ENCODE measurements at regions not wholly inside any gene's neighbourhood (a gene's known extent, or its start where the extent isn't known, plus 50 kb on each side); places are given as distances from the start of the nearest gene placed in this dataset.
A peak's percentile ranks its signal among the peaks of the same experiment; 100 is the strongest.

- Histone ChIP-seq H3K36me3 (ENCODE audit: control insufficient read depth, insufficient read depth, low read length) (no peaks in the 10 kb centered on the region), H3K4me1 (ENCODE audit: control insufficient read depth, insufficient read depth, low read length) (peaks cover 31% of the 10 kb centered on the region), H3K9me3 (replicated peaks; ENCODE audit: control insufficient read depth, low read depth, low read length) (peaks cover 4% of the 10 kb centered on the region), H3K4me3 (ENCODE audit: low read length) (no peak overlapping the region), H3K27me3 (ENCODE audit: control insufficient read depth, insufficient read depth, low read length) (peaks cover 21% of the 10 kb centered on the region), H3K27ac (ENCODE audit: low read length) (no peak overlapping the region)
- no CpG with 5 or more reads among the region's 1 CpG for whole genome bisulfite sequencing (ENCODE audit: insufficient coverage)
- DNase-seq, result peak; percentile 63
These were observed 445.9 kb upstream of the PROK2 start for GRCh38 chr3:72230774-72231379.

- peaks cover 31% of the 10 kb centered on the region for H3K4me1 ChIP-seq (ENCODE audit: control insufficient read depth, insufficient read depth, low read length)
- H3K27ac ChIP-seq (ENCODE audit: low read length), result no peak overlapping the region
- WGBS (ENCODE audit: insufficient coverage), result no CpG with 5 or more reads among the region's 4 CpGs
- no peaks in the 10 kb centered on the region for H3K36me3 ChIP-seq (ENCODE audit: control insufficient read depth, insufficient read depth, low read length)
- DNase-seq, result no peak
- peaks cover 21% of the 10 kb centered on the region for H3K27me3 ChIP-seq (ENCODE audit: control insufficient read depth, insufficient read depth, low read length)
- no peak overlapping the region for H3K4me3 ChIP-seq (ENCODE audit: low read length)
- peaks cover 11% of the 10 kb centered on the region for H3K9me3 ChIP-seq (replicated peaks; ENCODE audit: control insufficient read depth, low read depth, low read length)
These were observed 445.0 kb upstream of the PROK2 start for GRCh38 chr3:72229952-72230351.

- 75% methylated on average over 2 of the region's 5 CpGs for WGBS (ENCODE audit: insufficient coverage)
- H3K4me3 ChIP-seq (ENCODE audit: low read length), result no peak overlapping the region
- no peak overlapping the region for H3K27ac ChIP-seq (ENCODE audit: low read length)
- peaks cover 23% of the 10 kb centered on the region for H3K27me3 ChIP-seq (ENCODE audit: control insufficient read depth, insufficient read depth, low read length)
- peaks cover 17% of the 10 kb centered on the region for H3K9me3 ChIP-seq (replicated peaks; ENCODE audit: control insufficient read depth, low read depth, low read length)
- H3K36me3 ChIP-seq (ENCODE audit: control insufficient read depth, insufficient read depth, low read length), result no peaks in the 10 kb centered on the region
- DNase-seq, result no peak
- H3K4me1 ChIP-seq (ENCODE audit: control insufficient read depth, insufficient read depth, low read length), result peaks cover 19% of the 10 kb centered on the region
These were observed 442.6 kb upstream of the PROK2 start for GRCh38 chr3:72227486-72228070.

DNA sequence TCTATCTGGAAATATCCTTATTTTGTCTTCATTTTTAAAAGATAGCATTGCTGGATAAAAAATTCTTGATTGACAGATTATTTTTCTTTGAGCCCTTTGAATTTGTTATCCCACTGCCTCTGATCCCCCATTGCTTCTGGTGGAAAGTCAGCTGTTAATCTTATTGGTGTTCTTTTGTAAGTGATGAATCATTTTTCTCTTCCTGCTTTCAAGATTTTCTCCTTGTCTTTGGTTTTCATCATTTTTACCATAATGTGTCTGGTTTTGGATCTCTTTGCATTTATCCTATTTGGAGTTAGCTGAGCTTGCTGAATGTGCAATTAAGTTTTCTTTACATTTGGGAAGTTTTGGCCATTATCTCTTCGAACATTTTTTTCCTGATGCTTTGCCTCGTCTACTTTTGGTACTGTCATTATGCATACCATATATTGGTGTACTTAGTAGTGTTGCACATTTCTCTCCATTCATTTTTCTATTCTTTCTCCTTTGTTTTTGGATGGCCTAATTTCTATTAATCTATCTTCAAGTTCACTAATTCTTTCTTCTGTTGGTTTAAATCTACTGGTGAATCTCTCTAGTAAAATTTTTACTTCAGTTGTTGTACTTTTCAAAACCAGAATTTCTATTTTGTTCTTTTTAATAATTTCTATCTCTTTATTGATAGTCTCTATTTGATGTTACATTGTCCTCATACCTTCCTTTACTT, 440.0 kb upstream of the PROK2 start:
- Histone ChIP-seq H3K4me3 (ENCODE audit: low read length) (no peak overlapping the region), H3K4me1 (ENCODE audit: control insufficient read depth, insufficient read depth, low read length) (peaks cover 8% of the 10 kb centered on the region), H3K9me3 (replicated peaks; ENCODE audit: control insufficient read depth, low read depth, low read length) (peaks cover 17% of the 10 kb centered on the region), H3K36me3 (ENCODE audit: control insufficient read depth, insufficient read depth, low read length) (no peaks in the 10 kb centered on the region), H3K27me3 (ENCODE audit: control insufficient read depth, insufficient read depth, low read length) (peaks cover 10% of the 10 kb centered on the region), H3K27ac (ENCODE audit: low read length) (no peak overlapping the region)
- DNase-seq, result no peak
- WGBS (ENCODE audit: insufficient coverage), result no CpG with 5 or more reads among the region's 2 CpGs

GRCh38 chr3:72223628-72224027, 438.7 kb upstream of the PROK2 start:
- H3K27ac ChIP-seq (ENCODE audit: low read length), result no peak overlapping the region
- DNase-seq, result no peak

DNA sequence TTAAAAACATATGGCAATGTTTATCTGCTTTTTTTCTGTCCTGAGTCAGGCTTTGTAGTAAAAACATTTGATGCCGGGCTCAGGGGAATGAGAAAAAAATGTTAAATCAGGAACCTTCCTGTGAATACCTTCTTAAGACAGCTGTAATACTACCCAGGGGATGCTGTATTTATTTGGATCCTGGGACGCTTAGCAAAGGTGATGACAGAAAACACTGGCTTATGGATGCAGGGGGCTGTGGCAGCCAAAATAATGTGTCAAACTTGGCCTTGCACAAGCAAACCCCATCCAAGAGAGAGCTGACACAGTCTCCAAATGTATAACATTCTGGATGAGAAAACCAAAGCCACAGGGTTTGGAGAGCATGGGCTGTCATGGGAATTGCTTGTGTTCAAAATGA, 438.2 kb upstream of the PROK2 start:
- Histone ChIP-seq H3K4me3 (ENCODE audit: low read length) (no peak overlapping the region), H3K27me3 (ENCODE audit: control insufficient read depth, insufficient read depth, low read length) (peaks cover 11% of the 10 kb centered on the region), H3K4me1 (ENCODE audit: control insufficient read depth, insufficient read depth, low read length) (peaks cover 8% of the 10 kb centered on the region), H3K27ac (ENCODE audit: low read length) (no peak overlapping the region), H3K9me3 (replicated peaks; ENCODE audit: control insufficient read depth, low read depth, low read length) (peaks cover 17% of the 10 kb centered on the region), H3K36me3 (ENCODE audit: control insufficient read depth, insufficient read depth, low read length) (no peaks in the 10 kb centered on the region)
- no CpG with 5 or more reads among the region's 2 CpGs for WGBS (ENCODE audit: insufficient coverage)
- DNase-seq, result peak; percentile 97

More at GRCh38 chr3:72223628-72224027, 438.7 kb upstream of the PROK2 start:
- Histone ChIP-seq H3K4me1 (ENCODE audit: control insufficient read depth, insufficient read depth, low read length) (peaks cover 8% of the 10 kb centered on the region), H3K36me3 (ENCODE audit: control insufficient read depth, insufficient read depth, low read length) (no peaks in the 10 kb centered on the region), H3K27me3 (ENCODE audit: control insufficient read depth, insufficient read depth, low read length) (peaks cover 12% of the 10 kb centered on the region), H3K9me3 (replicated peaks; ENCODE audit: control insufficient read depth, low read depth, low read length) (peaks cover 17% of the 10 kb centered on the region), H3K4me3 (ENCODE audit: low read length) (no peak overlapping the region)
- 40% methylated on average over 1 of the region's 2 CpGs for WGBS (ENCODE audit: insufficient coverage)

DNA sequence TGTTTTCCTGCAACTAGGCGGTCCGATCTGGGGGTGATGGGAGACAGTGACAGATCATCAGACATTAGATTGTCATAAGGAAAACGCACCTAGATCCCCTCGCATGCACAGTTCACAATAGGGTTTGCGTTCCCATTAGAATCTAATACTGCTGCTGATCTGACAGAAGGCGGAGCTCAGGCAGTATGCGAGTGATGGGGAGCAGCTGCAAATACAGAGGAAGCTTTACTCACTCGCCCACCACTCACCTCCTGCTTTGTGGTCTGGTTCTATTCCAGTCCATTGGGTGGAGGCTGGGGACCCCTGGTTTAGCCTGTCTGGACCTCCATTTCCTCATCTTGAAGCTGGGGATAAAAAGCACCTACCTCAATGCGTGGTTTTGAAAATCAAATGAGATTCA, 437.5 kb upstream of the PROK2 start:
- WGBS (ENCODE audit: insufficient coverage), result no CpG with 5 or more reads among the region's 9 CpGs
- DNase-seq, result no peak
- H3K9me3 ChIP-seq (replicated peaks; ENCODE audit: control insufficient read depth, low read depth, low read length), result peaks cover 17% of the 10 kb centered on the region
- H3K4me3 ChIP-seq (ENCODE audit: low read length), result no peak overlapping the region
- peaks cover 8% of the 10 kb centered on the region for H3K4me1 ChIP-seq (ENCODE audit: control insufficient read depth, insufficient read depth, low read length)
- no peaks in the 10 kb centered on the region for H3K36me3 ChIP-seq (ENCODE audit: control insufficient read depth, insufficient read depth, low read length)
- no peak overlapping the region for H3K27ac ChIP-seq (ENCODE audit: low read length)
- H3K27me3 ChIP-seq (ENCODE audit: control insufficient read depth, insufficient read depth, low read length), result peaks cover 5% of the 10 kb centered on the region

DNA sequence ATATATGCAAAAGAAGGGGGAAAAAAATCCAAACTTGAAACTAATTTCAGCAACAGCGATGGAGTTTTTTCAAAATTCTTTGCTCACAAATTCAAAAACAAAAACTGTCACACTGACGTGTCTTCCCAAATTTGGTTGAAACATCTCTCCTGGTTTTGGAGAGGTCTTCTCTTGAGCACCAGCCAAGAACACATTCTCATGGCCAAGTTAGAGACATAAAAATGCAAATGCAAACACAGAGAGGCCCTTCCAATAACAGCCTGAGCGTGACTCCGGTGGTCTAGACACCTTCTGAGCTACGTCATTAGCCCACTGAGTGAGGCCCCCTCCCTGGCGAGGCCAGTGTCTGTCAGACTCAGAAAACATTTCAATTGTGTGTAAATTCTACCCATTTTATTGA, 436.0 kb upstream of the PROK2 start:
- Histone ChIP-seq H3K4me3 (ENCODE audit: low read length) (no peak overlapping the region), H3K27ac (ENCODE audit: low read length) (no peak overlapping the region), H3K36me3 (ENCODE audit: control insufficient read depth, insufficient read depth, low read length) (no peaks in the 10 kb centered on the region), H3K4me1 (ENCODE audit: control insufficient read depth, insufficient read depth, low read length) (peaks cover 8% of the 10 kb centered on the region), H3K9me3 (replicated peaks; ENCODE audit: control insufficient read depth, low read depth, low read length) (peaks cover 15% of the 10 kb centered on the region), H3K27me3 (ENCODE audit: control insufficient read depth, insufficient read depth, low read length) (peaks cover 7% of the 10 kb centered on the region)
- 17% methylated on average over 4 of the region's 6 CpGs for WGBS (ENCODE audit: insufficient coverage)
- DNase-seq, result peak; percentile 38

GRCh38 chr3:72219752-72220151, 434.8 kb upstream of the PROK2 start:
- H3K4me1 ChIP-seq (ENCODE audit: control insufficient read depth, insufficient read depth, low read length), result peaks cover 8% of the 10 kb centered on the region
- WGBS (ENCODE audit: insufficient coverage), result 92% methylated on average over 2 of the region's 3 CpGs
- H3K36me3 ChIP-seq (ENCODE audit: control insufficient read depth, insufficient read depth, low read length), result no peaks in the 10 kb centered on the region
- H3K27me3 ChIP-seq (ENCODE audit: control insufficient read depth, insufficient read depth, low read length), result peaks cover 7% of the 10 kb centered on the region
- H3K4me3 ChIP-seq (ENCODE audit: low read length), result no peak overlapping the region
- peaks cover 5% of the 10 kb centered on the region for H3K9me3 ChIP-seq (replicated peaks; ENCODE audit: control insufficient read depth, low read depth, low read length)
- no peak for DNase-seq
- H3K27ac ChIP-seq (ENCODE audit: low read length), result no peak overlapping the region

GRCh38 chr3:72217570-72217969, 432.6 kb upstream of the PROK2 start:
- no peaks in the 10 kb centered on the region for H3K9me3 ChIP-seq (replicated peaks; ENCODE audit: control insufficient read depth, low read depth, low read length)
- over 99% methylated on average over 6 of the region's 7 CpGs for WGBS (ENCODE audit: insufficient coverage)
- no peak overlapping the region for H3K27ac ChIP-seq (ENCODE audit: low read length)
- DNase-seq, result no peak
- no peak overlapping the region for H3K4me3 ChIP-seq (ENCODE audit: low read length)
- H3K27me3 ChIP-seq (ENCODE audit: control insufficient read depth, insufficient read depth, low read length), result peaks cover 4% of the 10 kb centered on the region
- no peaks in the 10 kb centered on the region for H3K36me3 ChIP-seq (ENCODE audit: control insufficient read depth, insufficient read depth, low read length)
- H3K4me1 ChIP-seq (ENCODE audit: control insufficient read depth, insufficient read depth, low read length), result peaks cover 13% of the 10 kb centered on the region

Data from muscle of leg (tissue), 3 donors.